Epithelial cell of prostate (primary cell): ENCODE measurements at regions not wholly inside any gene's neighbourhood (a gene's known extent, or its start where the extent isn't known, plus 50 kb on each side); places are given as distances from the start of the nearest gene placed in this dataset.
"Not testable (repeated sequence)": the region's sequence is repeated elsewhere in the genome, so short reads cannot be mapped to it uniquely, and the experiment has no call there.

Experiments
- DNase-seq: peaks from one replicate; pipeline ENCODE4 v3.0.0-alpha.2; 2011; ENCODE audit warnings: low read depth, low spot score
- H3K27ac ChIP-seq: fragments of 450-650 bp; 2 replicates; pipeline ENCODE4 v1.5.1; 2017; ENCODE audit warnings: mild to moderate bottlenecking

DNA sequence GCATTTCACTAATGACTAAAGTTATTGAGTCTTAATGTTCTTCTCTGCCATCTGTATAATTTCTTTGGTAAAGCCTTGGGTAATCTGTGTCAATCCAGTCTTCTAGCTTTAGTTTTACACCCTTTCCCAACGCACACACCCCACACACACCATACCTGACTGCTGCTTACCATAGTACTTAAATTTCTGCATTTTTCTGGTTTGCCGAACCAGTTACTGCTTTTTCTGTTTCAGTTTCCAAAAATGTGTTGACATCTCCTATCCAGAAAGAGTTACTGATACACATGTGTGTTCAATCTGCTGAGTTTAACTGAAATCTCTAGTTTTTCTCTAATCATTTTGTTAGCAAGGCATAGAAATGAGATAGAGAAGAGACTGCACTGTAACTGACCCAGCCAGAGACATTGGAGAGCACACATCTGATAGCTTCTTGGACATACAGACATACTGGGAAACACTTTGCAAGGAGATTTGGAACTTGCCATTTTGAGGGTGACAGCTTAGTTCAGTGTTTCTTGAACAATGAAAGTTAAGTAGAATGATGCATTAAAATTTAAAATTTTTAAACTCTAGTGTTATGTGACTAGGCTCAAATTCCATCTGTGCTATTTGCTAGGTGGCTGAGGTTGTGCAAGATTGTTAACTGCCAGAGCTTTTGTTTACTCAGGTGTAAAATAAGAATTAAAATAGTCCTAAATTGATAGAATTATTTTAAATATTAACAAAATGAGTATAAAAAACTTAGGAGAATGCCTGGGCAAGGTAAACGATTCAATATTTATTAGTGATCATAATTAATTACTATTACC is 807.6 kb downstream of the DNAJB9 start:
- no peak overlapping the region for H3K27ac ChIP-seq
- no peak for DNase-seq

DNA sequence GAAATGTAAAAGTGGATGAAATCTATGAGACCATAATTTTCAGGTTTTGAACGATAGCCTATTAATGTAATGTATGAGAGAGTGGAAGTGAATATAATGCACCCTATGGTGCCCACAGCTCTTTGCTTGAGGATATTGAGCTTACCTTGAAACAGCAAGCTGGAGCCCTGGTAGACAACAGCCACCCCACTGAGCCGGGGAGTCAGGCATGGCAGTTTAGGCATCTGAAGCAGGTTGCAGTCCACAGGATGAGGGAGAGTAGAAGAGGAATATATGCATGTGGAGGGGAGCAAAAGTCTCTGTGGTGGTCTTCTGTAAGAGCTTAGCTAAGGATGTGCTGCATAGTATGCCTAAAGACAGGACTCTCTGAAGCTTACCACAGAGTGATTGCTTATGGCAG is 817.3 kb downstream of the DNAJB9 start:
- H3K27ac ChIP-seq: no peak overlapping the region
- DNase-seq: no peak

DNA sequence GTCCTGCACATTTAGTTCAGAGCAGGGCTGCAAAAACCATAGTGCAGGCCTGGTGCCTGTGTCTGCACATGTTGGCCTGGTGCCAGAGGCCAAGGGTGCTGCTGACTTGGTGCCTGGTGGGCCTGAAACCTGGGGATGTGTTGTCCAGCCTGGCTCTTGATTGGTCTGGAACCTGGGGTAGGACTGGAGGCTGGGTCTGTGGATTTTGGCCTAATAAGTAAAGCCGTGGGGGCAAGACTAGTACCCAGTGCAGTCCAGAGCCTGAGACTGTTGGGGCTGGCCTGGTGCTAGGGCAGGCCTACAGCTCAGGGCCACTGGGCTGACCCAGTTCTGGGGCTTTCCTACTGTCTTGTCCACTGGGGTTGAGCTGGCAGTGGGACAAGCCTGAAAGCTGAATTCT is 817.9 kb downstream of the DNAJB9 start:
- no peak overlapping the region for H3K27ac ChIP-seq
- no peak for DNase-seq

- no peak overlapping the region for H3K27ac ChIP-seq
- no peak for DNase-seq
Measured at GRCh38 chr7:109391240-109391639, 821.6 kb downstream of the DNAJB9 start.

GRCh38 chr7:109402107-109402506 is 832.4 kb downstream of the DNAJB9 start:
- no peak for DNase-seq
- no peak overlapping the region for H3K27ac ChIP-seq

DNA sequence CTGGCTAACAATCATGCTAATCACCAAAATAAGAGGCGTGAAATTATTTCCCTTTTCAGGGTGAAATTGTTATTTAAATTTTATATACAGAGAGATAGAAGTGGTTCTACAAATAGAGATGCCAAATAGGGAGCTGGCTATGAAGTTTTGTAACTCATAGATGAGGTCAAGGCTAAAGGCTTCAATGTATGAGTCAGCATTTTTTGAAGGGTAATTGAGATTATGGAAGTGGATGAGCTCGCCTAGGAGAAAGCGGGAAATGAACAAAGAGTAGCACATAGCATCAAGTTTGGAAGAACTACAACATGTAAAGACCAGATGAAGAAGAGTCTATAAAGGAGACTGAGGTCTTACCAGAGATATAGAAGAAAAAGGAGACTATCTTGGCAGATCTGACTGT is 838.1 kb downstream of the DNAJB9 start:
- no peak for DNase-seq

DNA sequence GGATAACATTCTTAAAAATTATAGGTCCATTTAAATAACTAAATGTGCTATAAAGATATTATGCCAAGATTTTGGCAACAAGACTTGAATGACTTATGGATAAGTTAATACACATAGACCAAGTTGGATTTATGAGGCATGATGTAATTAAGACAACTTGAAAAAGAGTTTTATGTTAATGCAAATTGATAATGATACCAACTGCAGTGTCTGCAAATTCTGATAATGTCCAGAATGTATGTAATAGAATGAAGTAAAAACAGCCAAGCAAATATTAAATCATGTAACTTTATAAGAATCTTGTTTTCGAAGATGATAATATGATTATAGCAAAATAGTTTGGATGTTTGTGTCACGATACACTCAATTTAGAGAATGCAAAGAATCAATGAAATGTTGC is 868.3 kb downstream of the DNAJB9 start:
- DNase-seq: no peak

More for the DNA sequence above, 838.1 kb downstream of the DNAJB9 start:
- H3K27ac ChIP-seq: no peak overlapping the region

GRCh38 chr7:109449760-109450159 is 880.1 kb downstream of the DNAJB9 start:
- H3K27ac ChIP-seq: no peak overlapping the region
- DNase-seq: no peak

More for the DNA sequence above, 868.3 kb downstream of the DNAJB9 start:
- no peak overlapping the region for H3K27ac ChIP-seq

DNA sequence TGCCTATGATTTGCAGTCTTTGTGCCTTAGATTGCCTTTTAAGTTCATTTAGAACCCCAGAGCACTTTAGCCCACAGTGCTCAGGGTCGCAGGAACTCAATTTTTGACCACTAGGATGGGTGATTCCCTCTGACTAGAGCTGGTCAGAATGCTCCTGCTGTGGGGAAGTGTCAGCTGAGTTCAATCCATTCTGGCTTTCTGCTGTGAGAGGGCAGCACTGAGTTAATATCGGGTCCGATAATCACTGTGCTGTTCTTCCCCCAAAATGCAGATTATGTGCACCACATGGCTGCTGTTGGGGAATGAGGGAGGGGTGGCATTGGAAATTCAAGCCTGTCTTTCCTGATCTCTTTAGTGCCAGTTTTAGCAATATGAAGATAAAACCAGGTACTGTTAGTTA is 886.4 kb downstream of the DNAJB9 start:
- no peak for DNase-seq
- H3K27ac ChIP-seq: no peak overlapping the region

- no peak overlapping the region for H3K27ac ChIP-seq
- no peak for DNase-seq
Measured at GRCh38 chr7:109460296-109460695, 890.6 kb downstream of the DNAJB9 start.

GRCh38 chr7:109462171-109462570 is 892.5 kb downstream of the DNAJB9 start:
- DNase-seq: no peak
- no peak overlapping the region for H3K27ac ChIP-seq

DNA sequence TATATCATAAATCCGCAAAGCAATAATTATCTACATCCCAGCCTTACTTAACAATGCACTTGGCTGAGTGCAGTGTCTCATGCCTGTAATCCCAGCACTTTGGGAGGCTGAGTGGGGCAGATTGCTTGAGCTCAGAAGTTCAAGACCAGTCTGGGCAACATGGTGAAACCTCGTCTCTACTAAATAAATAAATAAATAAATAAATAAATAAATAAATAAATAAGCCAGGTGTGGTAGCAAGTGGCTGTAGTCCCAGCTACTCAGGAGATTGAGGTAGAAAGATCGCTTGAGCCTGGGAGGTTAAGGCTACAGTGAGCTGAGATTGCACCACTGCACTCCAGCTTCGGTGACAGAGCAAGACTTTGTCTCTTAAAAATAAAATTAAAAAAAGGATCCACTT is 898.1 kb downstream of the DNAJB9 start:
- H3K27ac ChIP-seq, DNase-seq: not testable (repeated sequence)

GRCh38 chr7:109473172-109473571 is 903.5 kb downstream of the DNAJB9 start:
- DNase-seq: no peak
- H3K27ac ChIP-seq: no peak overlapping the region

DNA sequence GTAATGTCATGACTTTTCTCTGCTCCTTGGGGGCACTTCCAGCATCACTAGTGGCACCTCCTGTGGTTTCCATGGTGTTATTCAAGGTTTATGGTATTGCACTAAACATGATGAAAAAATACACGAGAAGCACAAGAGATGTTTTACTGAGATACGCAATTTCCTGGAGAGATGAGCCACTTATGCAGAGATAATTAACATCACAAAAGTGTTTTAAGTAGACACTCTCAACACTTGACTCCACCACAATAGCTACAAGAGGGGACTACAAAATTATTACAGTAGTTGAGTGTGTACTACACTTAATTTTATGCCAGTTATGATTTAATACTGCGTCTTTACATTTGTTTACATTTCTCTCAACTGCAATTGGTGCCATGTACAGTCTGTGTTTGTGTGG is 906.7 kb downstream of the DNAJB9 start:
- DNase-seq: no peak
- H3K27ac ChIP-seq: no peak overlapping the region

DNA sequence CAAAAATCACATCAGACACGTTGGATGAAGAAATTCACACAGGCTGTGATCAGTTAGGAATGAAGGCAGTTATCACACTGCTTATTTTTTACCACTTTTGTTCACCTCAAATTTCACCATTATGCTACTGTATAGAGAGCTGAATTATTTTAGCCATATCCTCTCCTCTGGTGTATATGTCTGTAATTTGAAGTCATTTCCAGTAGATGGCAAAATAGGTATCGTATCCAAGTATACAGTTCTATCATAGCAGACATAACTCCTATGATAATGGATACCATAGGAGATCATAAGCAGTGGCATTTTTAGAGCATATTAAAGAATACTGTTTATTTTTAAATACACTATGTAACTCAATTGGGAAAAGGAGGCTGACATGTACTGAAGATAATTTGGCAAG is 909.7 kb downstream of the DNAJB9 start:
- no peak for DNase-seq
- no peak overlapping the region for H3K27ac ChIP-seq

- not testable (repeated sequence) for H3K27ac ChIP-seq, DNase-seq
Measured at GRCh38 chr7:109490607-109491006, 920.9 kb downstream of the DNAJB9 start.

DNA sequence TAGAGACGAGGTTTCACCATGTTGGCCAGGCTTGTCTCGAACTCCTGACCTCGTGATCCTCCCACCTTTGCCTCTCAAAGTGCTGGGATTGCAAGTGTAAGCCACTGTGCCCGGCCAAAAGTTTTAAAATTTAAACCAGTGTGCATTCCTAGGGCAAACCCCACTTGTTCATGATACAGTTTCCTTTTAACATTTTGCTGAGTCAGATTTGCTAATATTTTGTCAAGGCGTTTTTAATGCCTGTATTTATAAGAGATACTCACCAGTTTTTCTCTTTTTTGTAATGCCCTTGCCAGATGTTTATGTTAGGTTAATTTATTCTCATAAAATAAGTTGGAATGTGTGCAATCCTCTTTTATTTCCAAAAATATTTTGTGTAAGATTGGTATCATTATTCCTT is 927.4 kb downstream of the DNAJB9 start:
- DNase-seq: no peak
- H3K27ac ChIP-seq: no peak overlapping the region

GRCh38 chr7:109498131-109498530 is 928.5 kb downstream of the DNAJB9 start:
- H3K27ac ChIP-seq: no peak overlapping the region
- no peak for DNase-seq

- no peak overlapping the region for H3K27ac ChIP-seq
- DNase-seq: no peak
Measured at GRCh38 chr7:109503421-109503820, 933.7 kb downstream of the DNAJB9 start.

DNA sequence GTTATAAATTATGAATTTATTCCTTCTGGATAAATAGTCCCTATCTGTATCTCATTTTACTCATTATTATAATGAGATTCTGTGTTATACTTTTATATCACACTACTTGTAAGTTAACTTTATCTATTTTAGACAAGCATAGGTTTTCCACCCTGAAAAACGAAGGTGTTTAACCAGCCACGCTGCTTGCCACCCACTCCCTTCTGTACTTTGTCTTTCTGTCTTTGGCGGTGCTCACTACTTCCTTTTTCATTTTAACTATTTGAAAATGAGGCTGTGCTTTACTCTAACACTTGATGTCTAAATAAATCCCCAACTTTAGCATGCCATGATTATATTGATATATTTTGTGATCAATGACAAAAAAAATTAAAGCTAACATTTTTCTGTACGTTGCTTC is 952.9 kb downstream of the DNAJB9 start:
- DNase-seq: no peak
- H3K27ac ChIP-seq: no peak overlapping the region

GRCh38 chr7:109527833-109528232 is 958.2 kb downstream of the DNAJB9 start:
- H3K27ac ChIP-seq: no peak overlapping the region
- DNase-seq: no peak

- DNase-seq: no peak
- no peak overlapping the region for H3K27ac ChIP-seq
Measured at GRCh38 chr7:109529712-109530111, 960.0 kb downstream of the DNAJB9 start.
